Stimulated activated CD4-positive, alpha-beta T cell treated with anti-CD3 and anti-CD28 coated beads, Interleukin-2, amount 100 ng/mL, for 4 hours (primary cell): ENCODE measurements at regions not wholly inside any gene's neighbourhood (a gene's known extent, or its start where the extent isn't known, plus 50 kb on each side); places are given as distances from the start of the nearest gene placed in this dataset.

Experiments used
- DNase-seq: peaks from one replicate; pipeline ENCODE4 v3.0.0-alpha.2; 2020; ENCODE audit warnings: low read depth

DNA sequence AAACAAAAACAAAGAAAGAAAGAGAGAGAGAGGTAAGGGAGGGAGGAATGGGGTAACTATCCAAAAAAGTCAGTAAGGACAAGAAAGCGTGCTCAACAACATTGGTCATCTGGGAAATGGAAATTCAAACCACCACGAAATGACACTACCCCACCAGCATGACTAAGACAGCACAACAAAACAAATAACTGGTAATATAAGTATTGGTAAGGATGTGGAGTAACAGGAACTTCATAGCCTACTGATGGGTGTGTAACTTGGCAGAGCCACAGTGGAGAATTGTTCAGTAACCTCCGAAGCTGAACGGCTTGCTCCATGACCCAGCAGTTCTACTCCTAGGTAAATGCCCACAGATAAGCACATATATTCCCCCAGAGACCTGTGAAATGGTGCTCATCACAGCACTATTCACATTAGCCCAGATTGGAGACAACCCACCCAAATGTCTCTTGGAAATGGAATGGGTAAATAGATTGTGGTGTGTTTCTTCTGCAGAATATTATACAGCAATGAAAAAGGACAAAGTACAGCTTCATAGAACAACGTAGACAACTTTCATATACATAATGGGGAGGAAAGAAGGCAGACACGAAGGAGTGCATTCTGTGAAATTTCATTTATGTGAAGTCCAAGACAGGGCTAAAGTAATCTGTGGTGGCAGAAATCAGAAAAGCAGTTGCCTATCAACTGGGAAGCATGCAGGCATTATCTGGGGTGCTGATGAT, 95.5 kb upstream of the ATP6AP2 start:
- no peak for DNase-seq

DNA sequence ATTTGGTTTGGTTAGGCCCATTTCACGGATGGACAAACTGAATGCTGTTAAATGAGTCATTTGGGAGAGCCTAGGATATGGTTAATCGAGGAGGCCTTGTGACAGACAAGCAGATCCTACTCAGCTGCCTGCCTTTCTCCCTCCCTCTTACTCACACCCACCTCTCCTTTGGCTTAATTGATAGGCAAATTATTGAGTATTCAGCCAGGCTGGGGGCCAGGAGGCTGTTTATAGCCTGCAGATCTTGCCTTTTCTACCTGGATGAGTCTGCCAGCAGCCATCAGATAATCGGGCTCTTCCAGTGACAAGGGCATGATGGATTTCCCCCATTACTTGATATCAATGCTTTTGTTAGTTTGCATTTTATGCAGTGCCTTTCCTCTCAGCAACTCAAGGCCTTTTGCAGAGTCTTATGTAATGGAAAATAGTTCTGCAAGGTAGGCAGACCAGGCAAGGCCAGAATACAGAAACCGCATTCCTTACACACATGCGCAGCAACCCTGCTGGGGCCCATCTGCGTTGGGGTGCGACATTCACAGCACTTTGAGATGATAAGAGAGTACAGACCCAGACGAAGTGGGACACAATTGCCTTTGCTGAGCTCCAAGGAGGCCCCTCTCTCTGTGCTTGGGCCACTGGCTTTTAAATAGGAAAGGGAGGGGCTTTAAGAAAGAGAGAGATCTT, 96.2 kb upstream of the ATP6AP2 start:
- DNase-seq = no peak

- no peak for DNase-seq
Measured at GRCh38 chrX:40483502-40483901, 97.3 kb upstream of the ATP6AP2 start.

- DNase-seq = no peak
Measured at GRCh38 chrX:40479777-40480318, 100.9 kb upstream of the ATP6AP2 start.

DNA sequence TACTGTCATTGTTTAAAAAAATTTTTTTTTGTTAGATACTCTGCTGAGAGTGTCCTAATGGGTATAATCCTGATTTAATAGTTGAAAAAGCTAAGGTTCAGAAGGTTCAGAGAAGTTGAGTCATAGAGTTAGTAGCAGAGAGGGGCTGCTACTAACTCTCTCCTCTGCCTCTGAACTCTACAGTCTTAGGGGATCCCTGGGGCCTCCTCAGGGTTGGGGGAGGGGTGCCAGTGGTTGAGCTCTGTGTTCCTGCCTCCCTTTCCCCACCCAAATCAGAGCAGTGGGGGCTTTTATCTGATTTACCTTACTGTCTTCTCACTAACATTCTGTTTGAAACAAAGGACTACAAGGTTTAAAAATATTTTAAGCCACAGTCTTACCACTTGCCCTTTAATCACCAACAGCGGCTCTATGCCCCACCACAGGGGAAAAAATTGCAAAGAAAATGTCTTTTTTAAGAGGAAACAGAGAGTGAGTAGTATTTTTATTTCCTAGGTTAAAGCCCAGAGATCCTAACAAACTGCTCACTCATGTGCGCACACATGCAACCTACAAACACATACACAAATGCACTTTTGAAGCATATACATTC, 102.2 kb upstream of the ATP6AP2 start:
- no peak for DNase-seq

DNA sequence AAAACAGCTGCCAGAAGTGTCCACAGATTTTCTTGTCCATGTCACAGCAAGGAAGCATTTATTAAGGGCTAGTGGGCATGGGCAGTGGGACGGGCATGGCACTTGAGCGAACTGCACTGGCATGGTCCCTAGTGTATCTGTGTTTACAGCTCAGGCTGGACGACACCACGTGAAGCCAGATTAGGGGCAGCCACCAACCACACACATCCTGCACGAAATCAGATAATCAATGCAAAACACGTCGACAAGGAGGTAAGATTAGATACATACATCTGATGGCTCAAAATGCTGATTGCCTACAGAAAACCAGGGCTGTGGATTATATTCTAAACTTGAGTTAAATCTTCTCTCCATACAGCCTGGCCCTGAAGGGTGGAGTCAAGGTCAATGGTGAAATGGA, 103.8 kb upstream of the ATP6AP2 start:
- no peak for DNase-seq

DNA sequence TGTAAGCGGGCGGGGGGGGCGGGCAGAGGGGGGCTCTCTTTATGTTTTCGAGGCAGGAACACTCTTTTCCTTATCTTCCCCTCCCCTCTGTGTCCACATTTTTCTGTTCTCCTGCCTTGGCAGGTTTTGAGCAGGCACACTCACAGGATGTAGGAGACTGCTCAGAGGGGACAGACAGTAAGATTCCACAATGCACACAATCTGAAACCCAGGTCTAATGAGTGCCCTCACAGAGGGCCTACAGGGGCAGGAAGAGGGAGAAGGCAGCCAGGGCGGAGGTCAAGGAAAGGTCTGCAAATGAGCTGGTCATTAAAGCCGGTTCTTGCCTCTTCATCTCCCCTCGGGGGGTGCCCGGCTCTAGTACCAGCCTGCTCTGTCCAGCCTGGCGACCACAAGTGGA, 106.1 kb upstream of the ATP6AP2 start:
- no peak for DNase-seq

DNA sequence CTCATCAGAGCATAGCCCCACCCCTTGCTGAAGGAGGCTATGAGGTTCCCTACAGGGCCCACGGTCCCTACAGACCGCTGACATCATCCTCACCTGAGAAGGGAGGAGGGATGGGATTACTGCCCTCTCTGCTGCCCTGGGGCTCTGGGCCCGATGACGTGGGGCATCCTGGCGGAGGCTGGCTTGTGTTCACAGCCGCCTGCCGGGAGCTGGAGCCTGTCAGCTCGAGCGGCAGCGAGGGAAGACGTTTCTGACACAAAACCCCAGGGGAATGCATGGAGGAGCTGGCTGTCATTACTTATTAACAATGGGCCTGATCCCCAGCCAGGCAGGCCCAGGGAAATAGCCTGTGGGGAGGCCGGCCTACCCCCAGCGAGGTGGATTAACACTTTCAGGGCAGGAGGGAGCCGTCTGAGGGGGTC, 106.6 kb upstream of the ATP6AP2 start:
- no peak for DNase-seq

DNA sequence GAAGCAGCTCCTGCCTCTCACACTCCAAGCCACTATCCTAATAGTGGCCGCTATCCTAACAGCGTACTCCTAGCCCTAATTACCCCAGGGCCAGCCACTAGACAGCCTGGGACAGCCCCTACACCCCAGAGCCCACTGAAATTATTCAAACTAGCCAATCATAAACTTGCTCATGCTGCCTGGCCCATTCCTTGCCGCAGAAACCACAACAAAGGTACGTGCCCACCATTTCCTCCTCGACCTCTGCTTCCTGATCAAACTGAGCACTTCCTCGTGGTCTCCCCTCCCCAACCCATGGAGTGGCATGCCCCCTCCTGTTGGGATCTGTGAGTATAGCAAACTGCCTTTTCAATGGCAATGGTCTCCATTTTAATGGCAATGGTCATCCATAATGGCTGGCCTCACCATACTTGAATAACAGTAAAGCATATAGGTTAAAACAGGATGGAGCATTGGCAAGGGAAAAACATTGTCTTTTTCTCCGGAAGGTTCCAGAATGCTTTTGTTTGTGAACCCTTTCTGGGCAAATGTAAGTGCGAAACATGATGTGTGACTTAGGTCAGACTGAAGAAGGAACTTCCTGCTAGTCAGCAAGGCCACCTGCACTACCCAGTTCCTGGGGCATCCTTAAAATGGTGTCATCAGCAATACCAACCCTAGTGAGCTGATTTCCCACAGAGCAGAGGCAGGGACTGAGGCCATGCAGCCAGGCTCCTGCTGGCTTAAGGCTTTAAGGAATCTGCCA, 107.1 kb upstream of the ATP6AP2 start:
- no peak for DNase-seq

- no peak for DNase-seq
Measured at GRCh38 chrX:40471965-40472648, 108.7 kb upstream of the ATP6AP2 start.

DNA sequence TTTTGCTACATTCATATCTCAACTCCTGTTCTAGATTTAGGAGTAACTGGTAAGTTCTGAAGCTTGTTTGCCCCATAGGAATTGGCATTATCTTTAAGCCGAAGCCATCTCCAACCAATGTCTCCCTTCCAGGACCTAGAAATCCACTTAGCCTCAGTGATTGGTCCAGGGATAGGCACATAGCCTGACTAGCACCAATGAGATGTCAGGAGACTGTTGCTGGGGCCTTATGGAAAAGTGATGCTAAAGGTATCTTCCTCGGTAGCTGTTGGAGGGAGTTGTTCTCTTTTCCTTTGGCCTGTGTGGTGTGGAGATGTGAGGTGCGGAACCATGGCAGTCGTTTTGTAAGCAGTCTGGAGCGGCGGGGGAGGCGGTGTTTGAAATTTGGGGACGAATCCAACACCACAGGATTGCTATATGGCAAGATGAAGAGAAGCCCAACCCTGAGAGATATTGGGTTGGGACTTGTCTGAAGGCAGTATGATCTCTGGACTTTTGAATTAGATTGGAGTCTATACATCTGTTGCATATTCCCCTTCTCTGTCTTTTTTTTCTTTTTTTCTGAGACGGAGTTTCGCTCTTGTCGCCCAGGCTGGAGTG, 109.8 kb upstream of the ATP6AP2 start:
- DNase-seq = no peak

DNA sequence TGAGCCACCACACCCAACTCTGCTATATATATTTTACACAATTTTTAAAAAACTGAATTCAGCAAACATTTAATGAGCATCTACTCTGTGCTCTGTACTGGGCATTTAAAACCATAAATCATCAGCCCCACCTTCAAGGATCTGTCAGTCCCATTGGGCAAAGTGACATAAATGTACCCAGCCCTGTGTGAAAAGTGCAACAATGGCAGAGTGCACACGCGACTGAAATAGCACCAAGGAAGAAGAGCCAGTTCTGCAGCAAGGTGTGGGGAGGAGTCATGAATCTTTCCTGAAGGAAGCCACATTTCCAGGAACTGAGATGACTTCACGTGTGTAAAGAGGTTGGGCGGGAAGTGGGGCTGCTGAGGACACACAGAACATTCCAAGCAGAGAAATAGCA, 111.5 kb upstream of the ATP6AP2 start:
- DNase-seq = no peak

- DNase-seq = no peak
Measured at GRCh38 chrX:40468033-40468846, 112.5 kb upstream of the ATP6AP2 start.

DNA sequence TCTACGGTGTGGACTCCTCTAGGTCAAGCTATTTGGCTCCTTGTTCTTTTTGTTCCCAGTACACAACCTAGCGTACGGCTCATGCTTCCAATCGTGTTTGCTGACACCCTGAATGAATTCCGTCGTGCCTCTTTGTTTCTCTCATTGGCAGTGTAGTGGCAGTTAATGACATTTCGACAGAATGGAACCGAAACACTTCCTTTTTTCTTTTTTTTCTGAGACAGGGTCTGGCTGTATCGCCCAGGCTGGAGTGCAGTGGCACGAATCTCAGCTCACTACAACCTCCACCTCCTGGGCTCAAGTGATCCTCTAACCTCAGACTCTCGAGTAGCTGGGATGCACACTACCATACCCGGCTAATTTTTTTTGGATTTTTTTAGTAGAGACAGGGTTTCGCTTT, 113.3 kb upstream of the ATP6AP2 start:
- DNase-seq = no peak

- DNase-seq = no peak
Measured at GRCh38 chrX:40465735-40466551, 114.8 kb upstream of the ATP6AP2 start.

GRCh38 chrX:40462795-40463194, 118.0 kb upstream of the ATP6AP2 start:
- DNase-seq = no peak

DNA sequence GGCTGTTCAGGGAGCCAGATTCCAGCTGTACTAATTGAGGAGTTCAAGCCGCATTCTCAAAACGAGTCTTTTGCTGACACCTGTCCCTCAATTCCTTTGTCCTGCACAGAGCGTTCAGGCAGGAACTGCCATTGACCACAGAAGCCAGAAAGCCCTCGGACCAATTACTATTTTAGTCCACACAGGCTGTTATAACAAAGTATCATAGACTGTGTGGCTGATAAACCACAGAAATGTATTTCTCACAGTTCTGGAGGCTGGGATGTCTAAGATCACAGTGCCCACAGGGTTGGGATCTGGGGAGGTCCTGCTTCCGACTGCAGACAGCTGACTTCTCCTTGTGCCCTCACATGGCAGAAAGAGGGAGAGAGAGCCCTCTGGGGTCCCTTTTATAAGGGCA, 119.8 kb upstream of the ATP6AP2 start:
- DNase-seq = no peak

GRCh38 chrX:40459571-40460158, 121.1 kb upstream of the ATP6AP2 start:
- no peak for DNase-seq

DNA sequence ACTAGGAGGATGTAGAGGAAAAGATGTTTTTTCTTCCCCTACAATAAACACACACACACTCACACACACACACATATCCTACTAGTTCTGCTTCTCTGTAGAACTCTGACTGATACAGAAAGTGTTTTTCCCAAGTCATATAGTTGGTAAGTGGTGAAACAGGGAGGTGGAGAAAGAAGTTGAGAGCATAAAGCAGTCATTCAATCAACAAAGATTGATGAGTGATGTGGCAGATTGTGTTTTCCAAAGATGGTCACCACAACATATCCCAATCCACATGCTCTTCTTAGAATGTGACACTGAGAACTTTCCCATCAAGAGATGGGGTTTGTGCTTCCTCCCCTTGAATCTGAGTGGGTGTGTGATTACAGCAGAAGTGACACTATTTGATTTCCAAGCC, 123.4 kb upstream of the ATP6AP2 start:
- no peak for DNase-seq
